ENCODE measurements at regions not wholly inside any gene's neighbourhood (a gene's known extent, or its start where the extent isn't known, plus 50 kb on each side); places are given as distances from the start of the nearest gene placed in this dataset.

GRCh38 chr15:97547381-97547780, 413.1 kb upstream of the ARRDC4 start:
- no peak overlapping the region for H3K9ac ChIP-seq (ENCODE audit: low read depth, low read length)
- H2BK15ac ChIP-seq (ENCODE audit: low read depth, low read length): no peak overlapping the region
- TF ChIP-seq CTCF (conservative IDR thresholded peaks at IDR 0.05; ENCODE audit: low read depth, low read length) (no peak), RCOR1 (IDR thresholded peaks at IDR 0.05; ENCODE audit: insufficient replicate concordance, low read length) (no peak), SMC3 (IDR thresholded peaks at IDR 0.05; ENCODE audit: low read depth, low read length) (no peak), RAD21 (IDR thresholded peaks at IDR 0.05; ENCODE audit: low read length) (no peak), POLR2A (IDR thresholded peaks at IDR 0.05; ENCODE audit: low read depth, low read length) (no peak), ELK1 (IDR thresholded peaks at IDR 0.05; ENCODE audit: borderline replicate concordance, low read depth, low read length) (no peak), MXI1 (IDR thresholded peaks at IDR 0.05; ENCODE audit: borderline replicate concordance, low read depth, low read length) (no peak), RFX5 (IDR thresholded peaks at IDR 0.05; ENCODE audit: low read depth, low read length) (no peak), NFE2L2 (IDR thresholded peaks at IDR 0.05; ENCODE audit: low read depth, low read length) (no peak), CEBPB (IDR thresholded peaks at IDR 0.05; ENCODE audit: low read depth, low read length) (no peak), FOS (IDR thresholded peaks at IDR 0.05; ENCODE audit: low read depth, low read length) (no peak), CHD1 (IDR thresholded peaks at IDR 0.05; ENCODE audit: low read depth, low read length) (no peak), BHLHE40 (IDR thresholded peaks at IDR 0.05; ENCODE audit: low read depth, low read length) (no peak), MAZ (IDR thresholded peaks at IDR 0.05; ENCODE audit: borderline replicate concordance, low read depth, low read length) (no peak), MAFK (IDR thresholded peaks at IDR 0.05; ENCODE audit: low read depth, low read length) (no peak), USF2 (IDR thresholded peaks at IDR 0.05; ENCODE audit: low read depth, low read length) (no peak)
- no peak overlapping the region for H3K23ac ChIP-seq (ENCODE audit: low read depth, low read length)
- H4K8ac ChIP-seq (ENCODE audit: low read depth in 2 of 2, low read length in 2 of 2): no peak overlapping the region
- no CpG with 5 or more reads among the region's 2 CpGs for WGBS, 2 experiments (ENCODE audit: extremely low coverage in 2 of 2, insufficient read length in 1 of 2)
- no peak overlapping the region for H2BK20ac ChIP-seq (ENCODE audit: low read depth, low read length)
- ChIA-PET POLR2A (ENCODE audit: unreplicated experiment) (no interaction called here), CTCF (no interaction called here)
- H3K79me1 ChIP-seq (ENCODE audit: low read depth in 1 of 2, low read length in 2 of 2): no peaks in the 10 kb centered on the region
- H4K20me1 ChIP-seq (ENCODE audit: insufficient read depth, low read length): no peaks in the 10 kb centered on the region
- H4K5ac ChIP-seq (ENCODE audit: low read depth, low read length): no peak overlapping the region
- H3K4me2 ChIP-seq (ENCODE audit: low read depth, low read length): no peak overlapping the region
- no peak overlapping the region for H3K14ac ChIP-seq (replicated peaks; ENCODE audit: low read depth, low read length)
- no peak overlapping the region for H2BK120ac ChIP-seq (ENCODE audit: low read depth, low read length)
- in situ Hi-C loops (cut with MboI; ENCODE audit: low sequenced_read_pairs) (no loop called here), dilution Hi-C loops (cut with HindIII; ENCODE audit: low sequenced_read_pairs, unreplicated experiment) (no loop called here), intact Hi-C loops (cut with micrococcal nuclease) (no loop called here)
- H3K4ac ChIP-seq (ENCODE audit: low read depth, low read length): no peak overlapping the region
- H2BK5ac ChIP-seq (ENCODE audit: low read depth, low read length, poor library complexity, severe bottlenecking): no peak overlapping the region
- H2AK9ac ChIP-seq (replicated peaks; ENCODE audit: low read depth, low read length, poor library complexity): no peak overlapping the region
- no peak overlapping the region for H3K56ac ChIP-seq (ENCODE audit: extremely low read depth, insufficient read depth, low read length)
- DNase-seq (no peak), ATAC-seq (ENCODE audit: low read depth) (no peak)
- H3K18ac ChIP-seq (ENCODE audit: low read depth, low read length): no peak overlapping the region
- no peaks in the 10 kb centered on the region for H3K27me3 ChIP-seq (ENCODE audit: control insufficient read depth, insufficient read depth, low read length)
- no TSS peak for BruUV-seq (replicated peaks)
- no peak overlapping the region for H3K4me3 ChIP-seq (ENCODE audit: insufficient read depth, low read depth, low read length)
- H3K4me1 ChIP-seq (ENCODE audit: control insufficient read depth, insufficient read depth, low read length): no peaks in the 10 kb centered on the region
- no peaks in the 10 kb centered on the region for H3K36me3 ChIP-seq (ENCODE audit: control insufficient read depth, insufficient read depth, low read length)
- no peak overlapping the region for H2AFZ ChIP-seq (replicated peaks; ENCODE audit: low read length, poor library complexity)
- H3K9me1 ChIP-seq (ENCODE audit: insufficient read depth, low read length): no peaks in the 10 kb centered on the region
- H3K27ac ChIP-seq (ENCODE audit: insufficient read depth, low read length): no peak overlapping the region
- H4K91ac ChIP-seq (ENCODE audit: insufficient read depth, low read depth, low read length): no peak overlapping the region
- no peak overlapping the region for H2AK5ac ChIP-seq (ENCODE audit: low read depth, low read length)
- peaks cover 6% of the 10 kb centered on the region; the same call in 1 of the 2 replicates for H3K9me3 ChIP-seq (ENCODE audit: control insufficient read depth, insufficient read depth, low read length)

Data from IMR-90 (cell line).